GM18870 (cell line): ENCODE measurements at regions not wholly inside any gene's neighbourhood (a gene's known extent, or its start where the extent isn't known, plus 50 kb on each side); places are given as distances from the start of the nearest gene placed in this dataset.

Source experiments
- ATAC-seq: cut with Tn5 transposase; IDR thresholded peaks from one replicate; pipeline ENCODE4 v1.9.1; 2021; ENCODE audit warnings: moderate library complexity; ENCODE audit not compliant: unreplicated experiment

GRCh38 chr5:3734632-3735031 lies 139.0 kb downstream of the IRX1 start:
- ATAC-seq = no peak

- ATAC-seq = no peak
Observed at GRCh38 chr5:3736466-3736865, 140.8 kb downstream of the IRX1 start.

GRCh38 chr5:3736926-3737325 lies 141.3 kb downstream of the IRX1 start:
- ATAC-seq = no peak

GRCh38 chr5:3738919-3739318 lies 143.3 kb downstream of the IRX1 start:
- no peak for ATAC-seq

- ATAC-seq = no peak
Observed at GRCh38 chr5:3740546-3741373, 145.1 kb downstream of the IRX1 start.

GRCh38 chr5:3741374-3741770 lies 145.7 kb downstream of the IRX1 start:
- no peak for ATAC-seq

- no peak for ATAC-seq
Observed at GRCh38 chr5:3742750-3743149, 147.1 kb downstream of the IRX1 start.

- no peak for ATAC-seq
Observed at GRCh38 chr5:3751846-3752245, 156.2 kb downstream of the IRX1 start.

- ATAC-seq = no peak
Observed at GRCh38 chr5:3778000-3778550, 182.4 kb downstream of the IRX1 start.

GRCh38 chr5:3778945-3779344 lies 183.3 kb downstream of the IRX1 start:
- ATAC-seq = no peak

- ATAC-seq = no peak
Observed at GRCh38 chr5:3780278-3780677, 184.6 kb downstream of the IRX1 start.

- no peak for ATAC-seq
Observed at GRCh38 chr5:3780907-3781306, 185.3 kb downstream of the IRX1 start.

GRCh38 chr5:3784854-3785253 lies 189.2 kb downstream of the IRX1 start:
- no peak for ATAC-seq

- ATAC-seq = no peak
Observed at GRCh38 chr5:3786165-3786564, 190.5 kb downstream of the IRX1 start.

GRCh38 chr5:3786891-3787430 lies 191.3 kb downstream of the IRX1 start:
- no peak for ATAC-seq

GRCh38 chr5:3787604-3788003 lies 192.0 kb downstream of the IRX1 start:
- no peak for ATAC-seq

- ATAC-seq = no peak
Observed at GRCh38 chr5:3789519-3790193, 194.0 kb downstream of the IRX1 start.

- no peak for ATAC-seq
Observed at GRCh38 chr5:3793162-3793561, 197.5 kb downstream of the IRX1 start.

- no peak for ATAC-seq
Observed at GRCh38 chr5:3794611-3795010, 199.0 kb downstream of the IRX1 start.

GRCh38 chr5:3796736-3797135 lies 201.1 kb downstream of the IRX1 start:
- ATAC-seq = no peak

- no peak for ATAC-seq
Observed at GRCh38 chr5:3801967-3802366, 206.3 kb downstream of the IRX1 start.

GRCh38 chr5:3809455-3809854 lies 213.8 kb downstream of the IRX1 start:
- ATAC-seq = no peak
